Stomach (tissue), 8 donors: ENCODE measurements at regions not wholly inside any gene's neighbourhood (a gene's known extent, or its start where the extent isn't known, plus 50 kb on each side); places are given as distances from the start of the nearest gene placed in this dataset.

Source experiments
- DNase-seq, 2 donors: peaks; one replicate each; pipeline versions ENCODE4 v3.0.0 to v3.0.0-alpha.2; 2013 to 2019
- H3K27ac ChIP-seq, 5 donors: fragments of 200-600 bp in 4 of 5; sonication (generic) in 4 of 5; one replicate each; pipeline ENCODE4 v1.5.1; 2013 to 2019; ENCODE audit warnings: mild to moderate bottlenecking in 1 of 5, moderate library complexity in 1 of 5
- H3K27me3 ChIP-seq, 3 donors: fragments of 200-600 bp; sonication (generic); one replicate each; pipeline ENCODE4 v1.5.1; 2017 to 2019; ENCODE audit warnings: mixed run types in 1 of 3
- H3K36me3 ChIP-seq, 4 donors: fragments of 200-600 bp; sonication (generic); 1 replicate in 3 of 4; 2 replicates in 1 of 4; pipeline ENCODE4 v1.5.1; 2016 to 2019
- H3K4me1 ChIP-seq, 4 donors: fragments of 200-600 bp; sonication (generic); one replicate each; pipeline ENCODE4 v1.5.1; 2016 to 2019
- H3K4me3 ChIP-seq, 4 donors: fragments of 200-600 bp; sonication (generic) in 3 of 4; one replicate each; pipeline ENCODE4 v1.5.1; 2016 to 2019; ENCODE audit warnings: mild to moderate bottlenecking in 1 of 4
- H3K9me3 ChIP-seq, 4 donors: fragments of 200-600 bp; sonication (generic); one replicate each; pipeline ENCODE4 v1.5.1; 2016 to 2019
- CTCF ChIP-seq, 7 experiments: fragments of 450-650 bp in 4 of 7; fragments of 200-600 bp in 3 of 7; sonication (generic) in 3 of 7; IDR thresholded peaks; one replicate each; pipeline ENCODE4 v1.5.1; 2016 to 2019; ENCODE audit warnings: antibody characterized with exemption in 7 of 7, control low read depth in 2 of 7, mild to moderate bottlenecking in 1 of 7
- EP300 ChIP-seq: sonication (generic); formaldehyde crosslinking; IDR thresholded peaks from one replicate; pipeline ENCODE4 v1.6.1; 2017; ENCODE audit warnings: antibody characterized with exemption
- POLR2A ChIP-seq, 4 donors: fragments of 450-650 bp; IDR thresholded peaks; one replicate each; pipeline ENCODE4 v1.6.1; 2016; ENCODE audit warnings: antibody characterized with exemption in 4 of 4, control low read depth in 2 of 4, mild to moderate bottlenecking in 1 of 4, moderate library complexity in 1 of 4
- POLR2AphosphoS5 ChIP-seq, 3 donors: sonication (generic); formaldehyde crosslinking; IDR thresholded peaks; one replicate each; pipeline ENCODE4 v1.6.1; 2016; ENCODE audit warnings: antibody characterized with exemption in 3 of 3
- WGBS, 5 donors: extraction: QIAGEN DNeasy Blood & Tissue Kit in 3 of 5; methylation state at CpG; one replicate each; pipeline versions ENCODE4 v1.1.5 to v1.1.7; 2013 to 2018; 5-methylcytosine and 5-hydroxymethylcytosine counted together
- intact Hi-C: fragments of 100-400 bp; cut with DNase I; formaldehyde crosslinking; loops from one replicate; pipeline ENCODE4 v1.15.1; 2023; ENCODE audit warnings: low total_unique reads
- donor health status: healthy with polysubstance abuse.
- donor health status: Bipolar disorder and iron deficiency.
- donor health status: healthy.

GRCh38 chr18:14917311-14917710, 169.3 kb downstream of the ANKRD30B start:
- no peak for TF ChIP-seq POLR2A (IDR thresholded peaks at IDR 0.05)
- TF ChIP-seq CTCF (IDR thresholded peaks at IDR 0.05) = no peak
- TF ChIP-seq EP300 = no peak
- TF ChIP-seq POLR2AphosphoS5 (IDR thresholded peaks at IDR 0.05) = no peak
- intact Hi-C loops = no loop called here
- H3K9me3 ChIP-seq = no peaks in the 10 kb centered on the region
- no peaks in the 10 kb centered on the region for H3K27me3 ChIP-seq
- no peak for DNase-seq
- H3K4me1 ChIP-seq = peaks cover 0 to 5% (median 0%) of the 10 kb centered on the region in 4 donors
- WGBS, 5 donors = 77 to 89% (median 84%) methylated on average over 3 of the region's 3 CpGs
- no peaks in the 10 kb centered on the region for H3K36me3 ChIP-seq
- H3K27ac ChIP-seq = no peak overlapping the region
- H3K4me3 ChIP-seq = no peak overlapping the region

GRCh38 chr18:14919666-14920065, 171.7 kb downstream of the ANKRD30B start:
- Histone ChIP-seq H3K27ac (no peak overlapping the region), H3K9me3 (no peaks in the 10 kb centered on the region), H3K36me3 (no peaks in the 10 kb centered on the region), H3K4me3 (no peak overlapping the region), H3K4me1 (peaks cover 0 to 5% (median 0%) of the 10 kb centered on the region in 4 donors), H3K27me3 (no peaks in the 10 kb centered on the region)
- WGBS, 5 donors = 10 to 36% (median 15%) methylated on average over 1 of the region's 1 CpG
- intact Hi-C loops = no loop called here
- peak; percentile 42 to 62 for DNase-seq
- no peak for TF ChIP-seq POLR2AphosphoS5 (IDR thresholded peaks at IDR 0.05)

DNA sequence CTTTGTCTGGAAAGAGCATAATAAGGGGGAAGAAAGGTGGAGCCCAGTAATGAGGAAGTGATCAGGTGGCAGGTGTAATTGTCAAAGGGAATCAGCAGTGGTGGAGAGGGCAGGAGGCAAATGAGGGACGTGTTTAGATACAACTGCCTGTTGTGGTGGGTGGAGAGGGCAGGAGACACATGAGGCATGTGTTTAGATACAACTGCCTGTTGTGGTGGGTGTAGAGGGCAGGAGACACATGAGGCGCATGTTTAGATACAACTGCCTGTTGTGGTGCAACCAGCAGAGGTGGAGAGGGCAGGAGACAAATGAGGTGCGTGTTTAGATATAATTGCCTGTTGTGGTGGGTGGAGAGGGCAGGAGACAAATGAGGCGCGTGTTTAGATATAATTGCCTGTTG, 173.1 kb downstream of the ANKRD30B start:
- no peak for DNase-seq
- H3K27me3 ChIP-seq = no peaks in the 10 kb centered on the region
- H3K4me1 ChIP-seq = peaks cover 0 to 5% (median 0%) of the 10 kb centered on the region in 4 donors
- no peaks in the 10 kb centered on the region for H3K36me3 ChIP-seq
- no peak overlapping the region for H3K4me3 ChIP-seq
- H3K27ac ChIP-seq = no peak overlapping the region
- no peaks in the 10 kb centered on the region for H3K9me3 ChIP-seq
- intact Hi-C loops = no loop called here
- WGBS, 5 donors = 70 to 85% (median 80%) methylated on average over 5 of the region's 5 CpGs
- TF ChIP-seq EP300 (no peak), POLR2AphosphoS5 (IDR thresholded peaks at IDR 0.05) (no peak), CTCF (IDR thresholded peaks at IDR 0.05) (no peak)

DNA sequence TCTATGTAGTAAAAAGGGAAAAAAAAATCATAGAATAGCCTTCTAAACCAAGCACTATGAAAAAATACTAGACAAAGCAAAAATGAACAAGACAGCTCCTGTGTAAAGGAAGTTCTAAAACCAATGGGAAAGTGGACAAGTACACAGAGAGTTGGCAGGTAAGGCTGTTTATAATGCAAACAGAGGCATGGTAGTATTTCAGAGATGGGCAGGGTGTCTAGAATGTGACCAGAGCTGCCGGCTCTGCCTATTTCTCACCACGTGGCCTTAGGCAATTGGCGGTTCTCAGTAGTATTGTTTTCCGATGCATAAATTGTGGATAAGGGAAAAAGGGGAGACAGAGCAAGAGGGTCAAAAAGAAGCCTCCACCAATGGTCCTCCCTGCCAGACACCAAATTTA, 173.6 kb downstream of the ANKRD30B start:
- H3K9me3 ChIP-seq = no peaks in the 10 kb centered on the region
- H3K4me1 ChIP-seq = peaks cover 0 to 5% (median 0%) of the 10 kb centered on the region in 4 donors
- TF ChIP-seq POLR2A (IDR thresholded peaks at IDR 0.05) (no peak), EP300 (no peak), POLR2AphosphoS5 (IDR thresholded peaks at IDR 0.05) (no peak), CTCF (IDR thresholded peaks at IDR 0.05) (no peak)
- no peak overlapping the region for H3K27ac ChIP-seq
- H3K36me3 ChIP-seq = no peaks in the 10 kb centered on the region
- H3K27me3 ChIP-seq = no peaks in the 10 kb centered on the region
- no peak for DNase-seq
- no peak overlapping the region for H3K4me3 ChIP-seq
- 41 to 74% (median 66%) methylated on average over 4 of the region's 4 CpGs for WGBS, 5 donors
- intact Hi-C loops = no loop called here

DNA sequence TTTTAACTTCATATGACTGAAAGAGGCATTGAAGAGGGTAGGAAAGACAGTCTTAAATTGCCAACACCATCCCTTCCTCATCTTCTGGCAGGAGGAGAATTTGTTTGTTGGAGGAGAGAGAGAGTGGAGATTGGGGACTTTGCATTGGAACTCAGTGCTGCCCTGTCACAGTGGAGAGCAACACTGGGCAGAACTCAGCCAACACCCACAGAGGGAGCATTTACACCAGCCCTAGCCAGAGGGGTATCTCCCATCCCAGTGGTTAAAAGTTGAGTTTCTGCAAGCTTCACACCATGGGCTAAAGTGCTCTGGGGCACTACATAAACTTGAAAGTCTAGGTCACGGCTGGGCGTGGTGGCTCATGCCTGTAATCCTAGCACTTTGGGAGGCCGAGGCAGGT, 174.1 kb downstream of the ANKRD30B start:
- Histone ChIP-seq H3K9me3 (no peaks in the 10 kb centered on the region), H3K27me3 (no peaks in the 10 kb centered on the region), H3K27ac (no peak overlapping the region), H3K36me3 (no peaks in the 10 kb centered on the region), H3K4me1 (peaks cover 0 to 5% (median 0%) of the 10 kb centered on the region in 4 donors), H3K4me3 (no peak overlapping the region)
- no peak for DNase-seq
- TF ChIP-seq CTCF (IDR thresholded peaks at IDR 0.05) = no peak
- no peak for TF ChIP-seq POLR2A (IDR thresholded peaks at IDR 0.05)
- TF ChIP-seq EP300 = no peak
- no peak for TF ChIP-seq POLR2AphosphoS5 (IDR thresholded peaks at IDR 0.05)
- 80 to 97% (median 87%) methylated on average over 3 of the region's 3 CpGs for WGBS, 5 donors
- intact Hi-C loops = no loop called here
